ENCODE measurements at regions not wholly inside any gene's neighbourhood (a gene's known extent, or its start where the extent isn't known, plus 50 kb on each side); places are given as distances from the start of the nearest gene placed in this dataset.

GRCh38 chr2:118496870-118497611 lies 350.4 kb downstream of the EN1 start:
- TF ChIP-seq CTCF (IDR thresholded peaks at IDR 0.05 in 4 of 5, conservative IDR thresholded peaks at IDR 0.05 in 1 of 5) (no peak), POLR2A (IDR thresholded peaks at IDR 0.05) (no peak)
- in situ Hi-C loops (cut with MboI; ENCODE audit: low sequenced_read_pairs in 4 of 4) (no loop called here), intact Hi-C loops (cut with DNase I; ENCODE audit: low total_unique reads) (no loop called here)
- Histone ChIP-seq H3K9me3 (no peaks in the 10 kb centered on the region), H3K27me3 (no peaks in the 10 kb centered on the region), H3K4me3 (no peak overlapping the region), H3K36me3 (no peaks in the 10 kb centered on the region), H3K27ac (no peak overlapping the region), H3K4me1 (no peaks in the 10 kb centered on the region)
- ATAC-seq: no peak
- DNase-seq: no peak

- ATAC-seq: no peak
These were observed 351.0 kb downstream of the EN1 start for GRCh38 chr2:118496467-118496866.

GRCh38 chr2:118495290-118495689 lies 352.2 kb downstream of the EN1 start:
- no peak overlapping the region for H3K27ac ChIP-seq
- H3K4me3 ChIP-seq: no peak overlapping the region
- H3K4me1 ChIP-seq: no peaks in the 10 kb centered on the region
- H3K36me3 ChIP-seq: no peaks in the 10 kb centered on the region
- no peaks in the 10 kb centered on the region for H3K27me3 ChIP-seq
- no peak for DNase-seq
- TF ChIP-seq CTCF (IDR thresholded peaks at IDR 0.05 in 4 of 5, conservative IDR thresholded peaks at IDR 0.05 in 1 of 5): no peak
- TF ChIP-seq POLR2A (IDR thresholded peaks at IDR 0.05): no peak
- intact Hi-C loops (cut with DNase I; ENCODE audit: low total_unique reads): no loop called here
- no peaks in the 10 kb centered on the region for H3K9me3 ChIP-seq
- in situ Hi-C loops (cut with MboI; ENCODE audit: low sequenced_read_pairs in 4 of 4): no loop called here
- no peak for ATAC-seq

More at GRCh38 chr2:118496467-118496866, 351.0 kb downstream of the EN1 start:
- H3K9me3 ChIP-seq: no peaks in the 10 kb centered on the region
- H3K36me3 ChIP-seq: no peaks in the 10 kb centered on the region
- in situ Hi-C loops (cut with MboI; ENCODE audit: low sequenced_read_pairs in 4 of 4) (no loop called here), intact Hi-C loops (cut with DNase I; ENCODE audit: low total_unique reads) (no loop called here)
- H3K4me1 ChIP-seq: no peaks in the 10 kb centered on the region
- H3K27ac ChIP-seq: no peak overlapping the region
- H3K4me3 ChIP-seq: no peak overlapping the region
- TF ChIP-seq POLR2A (IDR thresholded peaks at IDR 0.05): no peak
- no peak for TF ChIP-seq CTCF (IDR thresholded peaks at IDR 0.05 in 4 of 5, conservative IDR thresholded peaks at IDR 0.05 in 1 of 5)
- DNase-seq: no peak
- H3K27me3 ChIP-seq: no peaks in the 10 kb centered on the region

- Histone ChIP-seq H3K4me1 (no peaks in the 10 kb centered on the region), H3K36me3 (no peaks in the 10 kb centered on the region), H3K27me3 (no peaks in the 10 kb centered on the region), H3K9me3 (no peaks in the 10 kb centered on the region), H3K27ac (no peak overlapping the region), H3K4me3 (no peak overlapping the region)
- ATAC-seq (no peak), DNase-seq (no peak)
- in situ Hi-C loops (cut with MboI; ENCODE audit: low sequenced_read_pairs in 4 of 4) (no loop called here), intact Hi-C loops (cut with DNase I; ENCODE audit: low total_unique reads) (no loop called here)
- TF ChIP-seq CTCF (IDR thresholded peaks at IDR 0.05 in 4 of 5, conservative IDR thresholded peaks at IDR 0.05 in 1 of 5) (no peak), POLR2A (IDR thresholded peaks at IDR 0.05) (no peak)
These were observed 354.2 kb downstream of the EN1 start for GRCh38 chr2:118493213-118493612.

- no peak for DNase-seq
- no peak for ATAC-seq
- no peaks in the 10 kb centered on the region for H3K9me3 ChIP-seq
- in situ Hi-C loops (cut with MboI; ENCODE audit: low sequenced_read_pairs in 4 of 4): no loop called here
- H3K27ac ChIP-seq: no peak overlapping the region
- H3K36me3 ChIP-seq: no peaks in the 10 kb centered on the region
- intact Hi-C loops (cut with DNase I; ENCODE audit: low total_unique reads): no loop called here
- no peak overlapping the region for H3K4me3 ChIP-seq
- no peaks in the 10 kb centered on the region for H3K4me1 ChIP-seq
- TF ChIP-seq CTCF (IDR thresholded peaks at IDR 0.05 in 4 of 5, conservative IDR thresholded peaks at IDR 0.05 in 1 of 5) (no peak), POLR2A (IDR thresholded peaks at IDR 0.05) (no peak)
- no peaks in the 10 kb centered on the region for H3K27me3 ChIP-seq
These were observed 355.1 kb downstream of the EN1 start for GRCh38 chr2:118492335-118492734.
